IMR-90 (cell line): ENCODE measurements at regions not wholly inside any gene's neighbourhood (a gene's known extent, or its start where the extent isn't known, plus 50 kb on each side); places are given as distances from the start of the nearest gene placed in this dataset.

Source experiments
- ATAC-seq: fragments of 200-7000 bp; cut with Tn5 transposase; 2 replicates; pipeline ENCODE4 v1.9.1; 2020; ENCODE audit warnings: low read depth, mild to moderate bottlenecking, moderate library complexity
- BruUV-seq: library from RNA; stranded (reverse); fragments of 400-500 nt; replicated peaks from 2 replicates; lab custom pipeline; 2021; lab: Mats Ljungman, UMichigan
- CTCF ChIA-PET: fragments of 300-600 bp; formaldehyde crosslinking; extraction: SDS; loops from one replicate; lab custom pipeline; 2021; ENCODE audit warnings: antibody characterized with exemption; lab: Yijun Ruan, JAX
- POLR2A ChIA-PET: fragments of 300-600 bp; sonication (Branson Sonifier 250); formaldehyde crosslinking; loops from one replicate; lab custom pipeline; 2022; ENCODE audit warnings: antibody characterized with exemption; ENCODE audit not compliant: unreplicated experiment; lab: Charles Lee
- DNase-seq: peaks from one replicate; pipeline ENCODE4 v3.0.0; 2013
- H2AFZ ChIP-seq: replicated peaks from 2 replicates; pipeline ENCODE3; 2013; ENCODE audit warnings: low read length, mild to moderate bottlenecking; ENCODE audit not compliant: poor library complexity
- H2AK5ac ChIP-seq: 2 replicates; pipeline ENCODE4 v1.6.1; 2013; ENCODE audit warnings: low read depth, low read length, inconsistent platforms
- H2AK9ac ChIP-seq: replicated peaks from 2 replicates; pipeline ENCODE3; 2013; ENCODE audit warnings: mild to moderate bottlenecking, low read depth, low read length, moderate library complexity; ENCODE audit not compliant: poor library complexity
- H2BK120ac ChIP-seq: 2 replicates; pipeline ENCODE4 v1.6.1; 2013; ENCODE audit warnings: low read depth, low read length, inconsistent platforms
- H2BK15ac ChIP-seq: 3 replicates; pipeline ENCODE4 v1.6.1; 2013; ENCODE audit warnings: low read depth, low read length, inconsistent platforms
- H2BK20ac ChIP-seq: 2 replicates; pipeline ENCODE4 v1.6.1; 2013; ENCODE audit warnings: low read depth, mild to moderate bottlenecking, inconsistent platforms, low read length, moderate library complexity
- H2BK5ac ChIP-seq: 2 replicates; pipeline ENCODE4 v1.6.1; 2013; ENCODE audit warnings: mild to moderate bottlenecking, low read depth, low read length, inconsistent platforms; ENCODE audit not compliant: poor library complexity, severe bottlenecking
- H3K14ac ChIP-seq: replicated peaks from 2 replicates; pipeline ENCODE4 v1.6.1; 2013; ENCODE audit warnings: low read depth, low read length, inconsistent platforms
- H3K18ac ChIP-seq: 2 replicates; pipeline ENCODE4 v1.6.1; 2013; ENCODE audit warnings: low read depth, low read length, control low read depth
- H3K23ac ChIP-seq: 2 replicates; pipeline ENCODE4 v1.6.1; 2013; ENCODE audit warnings: low read depth, low read length, inconsistent platforms
- H3K27ac ChIP-seq: 2 replicates; pipeline ENCODE4 v1.5.1; 2013; ENCODE audit warnings: mild to moderate bottlenecking, control low read depth, low read length; ENCODE audit not compliant: insufficient read depth
- H3K27me3 ChIP-seq: 2 replicates; pipeline ENCODE4 v1.6.1; 2013; ENCODE audit warnings: low read length; ENCODE audit not compliant: control insufficient read depth, insufficient read depth
- H3K36me3 ChIP-seq: 2 replicates; pipeline ENCODE4 v1.6.1; 2013; ENCODE audit warnings: low read length, mixed read lengths; ENCODE audit not compliant: control insufficient read depth, insufficient read depth
- H3K4ac ChIP-seq: 2 replicates; pipeline ENCODE4 v1.6.1; 2013; ENCODE audit warnings: low read depth, low read length, inconsistent platforms
- H3K4me1 ChIP-seq: 2 replicates; pipeline ENCODE4 v1.6.1; 2013; ENCODE audit warnings: low read length, mixed read lengths; ENCODE audit not compliant: control insufficient read depth, insufficient read depth
- H3K4me2 ChIP-seq: 2 replicates; pipeline ENCODE4 v1.6.1; 2013; ENCODE audit warnings: low read depth, mild to moderate bottlenecking, control low read depth, low read length, moderate library complexity
- H3K4me3 ChIP-seq: 2 replicates; pipeline ENCODE4 v1.5.1; 2013; ENCODE audit warnings: low read depth, mild to moderate bottlenecking, control low read depth, low read length, moderate library complexity; ENCODE audit not compliant: insufficient read depth
- H3K56ac ChIP-seq: 2 replicates; pipeline ENCODE4 v1.6.1; 2013; ENCODE audit warnings: low read length, inconsistent platforms; ENCODE audit not compliant: insufficient read depth; ENCODE audit errors: extremely low read depth
- H3K79me1 ChIP-seq, 2 experiments: 2 replicates each; pipeline ENCODE4 v1.6.1; 2013; ENCODE audit warnings: low read length in 2 of 2, inconsistent platforms in 1 of 2, low read depth in 1 of 2
- H3K9ac ChIP-seq: 2 replicates; pipeline ENCODE4 v1.6.1; 2013; ENCODE audit warnings: low read depth, low read length, control low read depth
- H3K9me1 ChIP-seq: 2 replicates; pipeline ENCODE4 v1.6.1; 2013; ENCODE audit warnings: low read length, inconsistent platforms; ENCODE audit not compliant: insufficient read depth
- H3K9me3 ChIP-seq: 2 replicates; pipeline ENCODE4 v1.6.1; 2013; ENCODE audit warnings: low read length; ENCODE audit not compliant: control insufficient read depth, insufficient read depth
- H4K20me1 ChIP-seq: 2 replicates; pipeline ENCODE4 v1.6.1; 2013; ENCODE audit warnings: low read length, inconsistent platforms; ENCODE audit not compliant: insufficient read depth
- H4K5ac ChIP-seq: 2 replicates; pipeline ENCODE4 v1.6.1; 2013; ENCODE audit warnings: mild to moderate bottlenecking, low read depth, low read length, control low read depth
- H4K8ac ChIP-seq, 2 experiments: 2 replicates each; pipeline ENCODE4 v1.6.1; 2013; ENCODE audit warnings: low read depth in 2 of 2, low read length in 2 of 2, control low read depth in 1 of 2, inconsistent platforms in 1 of 2
- H4K91ac ChIP-seq: 2 replicates; pipeline ENCODE4 v1.6.1; 2013; ENCODE audit warnings: low read depth, low read length, inconsistent platforms; ENCODE audit not compliant: insufficient read depth
- CEBPB ChIP-seq: IDR thresholded peaks from 2 replicates; pipeline ENCODE4 v1.6.1; 2012; ENCODE audit warnings: low read depth, low read length, improper control_type of control experiment
- CTCF ChIP-seq: conservative IDR thresholded peaks from 2 replicates; pipeline ENCODE4 v1.5.1; 2012; ENCODE audit warnings: mild to moderate bottlenecking, low read depth, low read length, improper control_type of control experiment
- NFE2L2 ChIP-seq: fragments of 150-350 bp; IDR thresholded peaks from 2 replicates; pipeline ENCODE4 v1.6.1; 2016; ENCODE audit warnings: low read depth, mild to moderate bottlenecking, low read length
- RAD21 ChIP-seq: IDR thresholded peaks from 2 replicates; pipeline ENCODE4 v1.6.1; 2012; ENCODE audit warnings: low read length, improper control_type of control experiment
- RCOR1 ChIP-seq: IDR thresholded peaks from 2 replicates; pipeline ENCODE4 v1.6.1; 2012; ENCODE audit warnings: mild to moderate bottlenecking, low read length, improper control_type of control experiment; ENCODE audit not compliant: insufficient replicate concordance
- WGBS, 2 experiments: methylation state at CpG; one replicate each; pipeline versions ENCODE4 v1.1.5 to v1.1.7; 2013; ENCODE audit warnings: missing lambda C conversion rate in 2 of 2; ENCODE audit not compliant: insufficient read length in 1 of 2; ENCODE audit errors: extremely low coverage in 2 of 2; 5-methylcytosine and 5-hydroxymethylcytosine counted together
- dilution Hi-C: fragments of 300-500 bp; cut with HindIII; formaldehyde crosslinking; loops from one replicate; pipeline ENCODE4 v1.14.3; 2018; ENCODE audit warnings: low sequenced_read_pairs; ENCODE audit not compliant: unreplicated experiment
- in situ Hi-C: fragments of 300-500 bp; cut with MboI; formaldehyde crosslinking; loops from 3 replicates; pipeline ENCODE4 v1.14.3; 2019; ENCODE audit warnings: low sequenced_read_pairs, inconsistent platforms, mixed read lengths
- intact Hi-C: fragments of 100-400 bp; cut with micrococcal nuclease; formaldehyde crosslinking; loops from 2 replicates; pipeline ENCODE4 v1.10.0; 2022
- TF ChIP-seq, protein P1 (sequence below): fragments of 150-350 bp; IDR thresholded peaks from 2 replicates; pipeline ENCODE4 v1.6.1; 2017; ENCODE audit warnings: mild to moderate bottlenecking, antibody characterized with exemption, low read length, low read depth

DNA sequence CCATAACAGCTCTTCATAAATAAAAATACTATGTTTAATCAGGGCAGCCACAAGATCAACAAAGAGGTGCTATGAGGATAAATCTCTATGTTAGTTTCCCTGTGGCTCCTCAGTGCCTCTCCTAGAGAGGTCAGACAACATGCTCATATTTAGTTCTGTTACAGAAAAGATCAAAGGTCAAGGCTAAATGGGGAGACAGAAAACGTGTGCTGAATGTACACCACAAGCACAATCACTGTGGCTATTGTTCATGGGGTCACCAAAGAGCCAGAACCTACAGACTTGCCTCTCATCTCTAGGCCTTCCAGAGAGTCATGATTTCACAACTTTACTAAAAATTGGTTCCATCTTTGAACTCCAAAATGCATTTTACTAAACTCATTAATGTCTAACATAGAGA lies 409.8 kb downstream of the HACE1 start:
- Histone ChIP-seq H3K9me1 (no peaks in the 10 kb centered on the region), H3K18ac (no peak overlapping the region), H2AK5ac (no peak overlapping the region), H3K27ac (no peak overlapping the region), H3K9ac (no peak overlapping the region), H3K79me1 (no peaks in the 10 kb centered on the region), H3K36me3 (no peaks in the 10 kb centered on the region), H3K4me2 (no peak overlapping the region), H2BK120ac (no peak overlapping the region), H3K27me3 (no peaks in the 10 kb centered on the region), H3K9me3 (peaks cover 3% of the 10 kb centered on the region; the same call in 1 of the 2 replicates), H2AK9ac (no peak overlapping the region), H3K4ac (no peak overlapping the region), H3K23ac (no peak overlapping the region), H4K5ac (no peak overlapping the region), H4K8ac (no peak overlapping the region), H3K4me3 (no peak overlapping the region), H3K4me1 (no peaks in the 10 kb centered on the region), H2BK15ac (no peak overlapping the region), H2BK5ac (no peak overlapping the region), H2BK20ac (no peak overlapping the region), H4K20me1 (no peaks in the 10 kb centered on the region), H3K14ac (no peak overlapping the region), H2AFZ (no peak overlapping the region), H4K91ac (no peak overlapping the region), H3K56ac (no peak overlapping the region)
- dilution Hi-C loops, result no loop called here
- no peak for TF ChIP-seq CEBPB
- no peak for TF ChIP-seq RAD21
- TF ChIP-seq, protein P1, sequence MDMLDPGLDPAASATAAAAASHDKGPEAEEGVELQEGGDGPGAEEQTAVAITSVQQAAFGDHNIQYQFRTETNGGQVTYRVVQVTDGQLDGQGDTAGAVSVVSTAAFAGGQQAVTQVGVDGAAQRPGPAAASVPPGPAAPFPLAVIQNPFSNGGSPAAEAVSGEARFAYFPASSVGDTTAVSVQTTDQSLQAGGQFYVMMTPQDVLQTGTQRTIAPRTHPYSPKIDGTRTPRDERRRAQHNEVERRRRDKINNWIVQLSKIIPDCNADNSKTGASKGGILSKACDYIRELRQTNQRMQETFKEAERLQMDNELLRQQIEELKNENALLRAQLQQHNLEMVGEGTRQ, result no peak
- no peak for TF ChIP-seq NFE2L2
- no peak for TF ChIP-seq RCOR1
- no peak for TF ChIP-seq CTCF
- no peak for ATAC-seq
- in situ Hi-C loops, result no loop called here
- ChIA-PET POLR2A (no interaction called here), CTCF (interaction anchor here (0.6 kb wide), 1 partner anchor 15 kb away, joined by 6 read pairs; no protein-coding TSS in a partner anchor)
- no CpG with 5 or more reads among the region's 1 CpG for WGBS, 2 experiments
- no TSS peak for BruUV-seq
- no peak for DNase-seq
- intact Hi-C loops, result no loop called here
